Activated CD4-positive, alpha-beta T cell treated with anti-CD3 and anti-CD28 coated beads, Interleukin-10, Interleukin-2, amounts not matched to agents 100 ng/mL and 50 ng/mL, durations not matched to agents 16 hours and 8 hours (primary cell): ENCODE measurements at regions not wholly inside any gene's neighbourhood (a gene's known extent, or its start where the extent isn't known, plus 50 kb on each side); places are given as distances from the start of the nearest gene placed in this dataset.

Experiments
- DNase-seq: peaks from one replicate; pipeline ENCODE4 v3.0.0-alpha.2; 2020

- no peak for DNase-seq
These were observed 133.7 kb upstream of the IFNGR1 start for GRCh38 chr6:137352859-137353258.

DNA sequence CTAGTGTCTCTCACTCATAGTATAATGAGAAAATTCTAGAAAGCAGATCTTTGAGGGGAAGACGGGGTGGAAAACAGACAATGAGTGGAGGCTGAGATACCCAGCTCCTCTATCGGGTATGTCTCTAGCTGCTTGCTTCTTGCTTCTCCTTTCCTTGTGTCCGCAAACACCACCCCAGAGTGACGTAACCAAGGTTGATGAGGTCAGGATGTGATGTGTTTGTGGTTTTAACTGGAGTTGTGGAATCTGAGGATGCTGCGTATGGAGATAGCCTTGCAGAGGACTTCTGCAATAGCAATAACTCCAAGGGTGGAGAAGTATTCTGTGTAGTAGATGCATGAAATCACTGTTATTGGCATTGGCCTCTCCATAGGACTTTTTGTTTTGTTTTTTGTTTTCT is 132.7 kb upstream of the IFNGR1 start:
- no peak for DNase-seq

- no peak for DNase-seq
These were observed 131.7 kb upstream of the IFNGR1 start for GRCh38 chr6:137350857-137351256.

DNA sequence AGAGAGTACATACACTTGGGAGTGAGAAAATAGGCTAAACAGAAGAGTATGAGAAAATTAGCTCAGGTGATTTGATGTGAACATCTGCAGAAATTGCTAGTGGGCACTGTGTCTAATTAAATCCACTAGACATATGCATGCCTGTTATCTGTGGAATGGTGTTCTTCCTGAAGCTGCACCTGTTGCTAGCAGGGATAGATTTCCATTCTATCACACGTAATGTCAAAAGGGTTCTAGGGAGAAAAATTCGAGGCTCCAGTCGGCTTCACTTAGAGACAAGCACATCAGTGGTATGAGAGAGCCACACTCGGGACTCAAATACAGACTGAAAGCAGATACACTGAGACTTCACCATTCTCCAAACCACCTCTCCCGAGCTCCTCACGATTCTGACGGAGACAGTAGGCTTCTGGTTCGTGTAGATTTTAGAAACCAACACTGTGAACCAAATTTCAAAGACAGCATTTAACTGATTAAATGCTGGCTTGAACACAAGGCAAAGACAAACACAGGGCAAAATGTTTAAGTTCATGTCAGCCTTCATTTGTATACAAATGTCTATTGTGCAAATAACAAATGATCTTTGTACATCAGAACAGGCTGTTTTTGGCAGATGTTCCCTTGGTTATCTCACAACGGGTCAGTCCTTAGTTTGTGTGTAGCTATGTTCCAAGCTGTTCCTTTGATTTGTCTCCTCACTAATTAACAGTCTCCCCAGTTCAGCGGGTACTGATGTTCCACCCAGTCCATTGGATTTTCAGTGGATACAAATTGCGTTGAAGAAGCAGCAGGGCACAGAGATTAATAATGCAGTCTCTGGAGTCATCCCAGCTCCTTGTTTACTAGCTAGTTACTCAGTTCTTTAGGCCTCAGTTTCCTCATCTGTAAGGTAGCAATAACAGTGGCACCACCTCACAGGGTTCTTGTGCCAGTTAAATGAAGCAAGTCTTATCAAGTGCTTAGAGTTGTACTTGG is 131.0 kb upstream of the IFNGR1 start:
- no peak for DNase-seq

DNA sequence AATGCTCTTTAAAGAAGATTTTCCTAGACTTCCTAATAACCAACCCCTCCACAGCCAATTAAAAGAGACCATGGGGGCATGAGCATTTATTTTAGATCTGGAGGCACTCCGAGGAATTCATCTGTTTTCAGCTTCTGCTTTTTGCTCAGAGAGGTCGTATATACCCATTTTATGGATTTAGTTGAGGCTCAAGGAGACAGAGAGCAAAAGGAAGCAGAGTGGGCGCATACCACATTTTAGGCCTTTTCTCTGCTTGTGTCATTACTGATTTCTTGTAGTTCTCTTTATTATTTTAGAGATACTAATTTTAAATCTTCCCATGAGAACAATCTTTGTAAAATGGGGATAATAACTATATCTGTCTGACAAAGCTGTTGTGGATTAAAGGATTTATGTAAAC is 129.6 kb upstream of the IFNGR1 start:
- DNase-seq: no peak

DNA sequence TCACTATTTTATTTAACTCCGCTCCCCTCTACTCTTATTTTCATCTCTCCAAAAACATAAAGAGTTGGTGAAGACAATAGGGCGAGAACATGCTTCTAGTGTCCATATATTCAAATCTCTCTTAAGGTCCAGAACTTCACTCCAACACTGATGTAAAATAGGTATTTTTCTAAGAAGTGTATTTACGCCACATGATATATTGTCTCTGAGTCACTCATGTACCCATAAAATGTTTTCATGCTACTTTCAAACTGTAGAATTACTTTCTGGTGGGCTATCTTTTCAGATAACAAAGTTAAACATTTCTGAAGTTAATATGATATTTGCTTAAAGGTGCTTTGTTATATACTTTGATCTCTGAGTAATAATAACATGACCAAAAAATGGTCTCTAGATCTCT is 124.1 kb upstream of the IFNGR1 start:
- no peak for DNase-seq

GRCh38 chr6:137342607-137343190 is 123.5 kb upstream of the IFNGR1 start:
- DNase-seq: peak; percentile 4

DNA sequence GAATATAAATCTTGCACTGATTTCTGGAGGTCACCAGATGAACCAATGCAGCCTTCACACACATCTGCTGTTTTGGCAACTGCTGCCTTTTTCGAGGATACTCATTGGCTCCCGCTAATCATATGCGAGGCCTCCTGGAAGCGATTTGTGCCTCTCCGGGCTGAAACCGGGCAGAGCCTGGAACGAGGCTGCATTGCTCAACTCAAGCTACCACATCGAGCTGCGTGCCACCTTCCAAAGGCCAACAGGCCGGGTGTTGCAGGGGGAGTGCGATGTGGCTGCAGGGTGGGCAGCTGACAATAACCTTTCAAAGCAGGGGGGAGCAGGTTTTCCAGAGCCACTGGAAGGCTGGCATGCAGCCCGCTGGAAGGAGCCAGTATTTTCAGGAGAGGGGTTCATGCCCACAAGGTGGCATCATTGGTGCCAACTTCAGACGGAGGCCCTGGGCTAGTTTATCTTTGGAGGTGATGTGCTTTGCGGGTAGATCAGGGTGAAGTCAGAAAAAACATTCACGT is 122.6 kb upstream of the IFNGR1 start:
- DNase-seq: peak; percentile 65

DNA sequence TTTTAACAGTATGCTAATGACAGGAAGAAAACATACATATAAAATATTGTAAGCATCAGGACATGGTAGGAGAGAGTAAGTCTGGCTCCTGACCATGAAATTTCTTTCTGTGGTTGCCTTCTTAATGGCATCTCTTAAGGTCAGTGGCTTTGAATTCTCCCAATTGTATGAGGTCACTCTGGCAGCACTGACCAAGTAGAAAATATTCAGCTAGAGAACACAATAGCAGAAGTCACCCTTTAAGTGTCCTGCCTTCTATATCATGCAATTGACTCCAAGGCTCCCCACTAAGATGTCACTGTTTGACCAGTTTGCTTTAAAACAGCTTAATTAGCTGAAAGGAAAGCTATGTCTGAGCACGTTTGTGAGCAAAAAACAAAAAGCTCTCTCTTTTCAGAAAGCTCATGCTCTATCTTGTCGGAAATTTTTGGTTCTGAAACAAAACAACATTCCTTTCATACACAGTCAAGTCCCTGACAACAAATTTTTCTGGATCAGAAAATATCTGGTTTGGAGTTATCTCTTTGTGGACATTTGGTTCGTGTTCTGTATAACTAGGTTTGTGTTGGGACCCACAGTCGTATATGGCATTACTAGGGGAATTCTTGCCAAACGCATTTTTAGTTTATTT is 120.9 kb upstream of the IFNGR1 start:
- no peak for DNase-seq

DNA sequence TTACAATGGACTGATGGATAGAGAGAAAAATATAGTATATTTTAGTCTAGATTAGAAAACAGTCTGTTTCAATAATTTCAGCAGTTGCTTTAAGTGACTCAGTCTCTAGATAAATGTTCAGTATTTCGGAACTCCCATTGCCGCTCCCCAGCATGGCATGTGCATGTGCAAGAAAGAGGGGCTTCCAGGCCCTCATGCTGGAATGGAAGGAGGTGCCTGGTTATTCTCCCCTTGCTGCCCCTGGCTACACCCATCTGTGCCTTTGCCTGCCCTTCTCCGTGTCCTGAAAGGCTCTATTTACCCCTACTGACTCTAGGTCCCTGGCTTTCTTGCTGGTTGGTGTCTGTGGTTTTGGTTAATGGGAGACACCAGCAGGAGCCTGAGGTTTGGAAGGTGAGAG is 115.7 kb upstream of the IFNGR1 start:
- DNase-seq: no peak

GRCh38 chr6:137334094-137334493 is 114.9 kb upstream of the IFNGR1 start:
- no peak for DNase-seq

GRCh38 chr6:137332637-137333280 is 113.6 kb upstream of the IFNGR1 start:
- DNase-seq: no peak

GRCh38 chr6:137323860-137324259 is 104.7 kb upstream of the IFNGR1 start:
- DNase-seq: no peak

GRCh38 chr6:137320271-137320670 is 101.1 kb upstream of the IFNGR1 start:
- no peak for DNase-seq

DNA sequence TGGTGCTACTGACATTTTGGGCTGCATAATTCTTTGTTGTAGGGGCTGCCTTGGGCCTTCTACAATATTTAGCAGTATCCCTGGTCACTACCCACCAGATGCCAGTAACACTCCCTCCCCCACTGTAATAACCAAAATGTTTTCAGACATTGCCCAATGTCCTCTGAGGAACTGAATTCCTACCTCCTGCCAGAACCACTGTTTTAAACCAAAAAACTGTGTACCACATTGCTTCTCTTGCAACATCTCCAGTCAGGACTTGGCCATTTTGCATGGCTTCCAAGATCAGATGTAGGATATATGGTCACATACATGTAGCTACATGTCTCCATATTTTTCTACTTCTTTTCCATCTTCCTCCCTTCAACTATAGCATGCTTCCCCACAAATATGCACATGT is 97.4 kb upstream of the IFNGR1 start:
- no peak for DNase-seq

- DNase-seq: no peak
These were observed 95.9 kb upstream of the IFNGR1 start for GRCh38 chr6:137315081-137315480.

GRCh38 chr6:137313928-137314855 is 95.0 kb upstream of the IFNGR1 start:
- DNase-seq: peak; percentile 63

DNA sequence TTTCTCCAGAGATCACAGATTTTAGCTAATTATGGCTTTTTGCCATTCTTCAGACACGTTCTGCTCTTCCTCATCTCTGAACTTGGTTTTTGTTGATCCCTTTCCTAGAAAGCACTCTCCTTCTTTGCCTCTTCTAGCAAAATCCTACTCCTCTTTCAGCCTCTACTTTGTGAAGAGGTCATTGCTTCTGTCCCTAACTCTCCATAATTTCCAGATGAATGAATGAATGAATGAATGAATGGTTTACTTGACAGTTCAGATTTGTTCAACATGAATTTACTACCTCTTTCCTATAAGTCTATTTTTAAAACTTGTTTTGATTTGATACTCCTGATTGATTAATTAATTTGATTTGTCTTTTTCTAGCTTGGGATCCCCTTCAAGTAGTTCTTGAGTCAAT is 94.0 kb upstream of the IFNGR1 start:
- no peak for DNase-seq

DNA sequence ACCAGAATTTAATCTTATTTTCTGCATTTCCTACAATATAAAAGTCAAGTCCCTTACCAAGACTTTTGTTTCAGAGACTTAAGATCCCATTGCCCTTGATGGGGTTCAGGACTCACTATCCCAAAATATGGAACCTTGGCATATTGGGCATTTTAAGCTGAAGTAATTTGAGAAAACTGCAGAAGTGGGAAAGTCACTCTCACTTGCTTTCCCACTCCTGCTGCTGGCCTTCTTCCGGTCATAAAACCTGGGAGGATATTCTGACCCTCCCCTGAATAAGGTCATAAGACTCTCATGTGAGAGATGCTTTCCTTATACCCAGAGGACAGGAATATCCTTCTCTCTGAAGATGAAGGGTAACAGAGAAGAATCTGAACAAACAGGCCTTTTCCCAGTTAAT is 92.8 kb upstream of the IFNGR1 start:
- DNase-seq: no peak

GRCh38 chr6:137309078-137309762 is 90.0 kb upstream of the IFNGR1 start:
- no peak for DNase-seq

DNA sequence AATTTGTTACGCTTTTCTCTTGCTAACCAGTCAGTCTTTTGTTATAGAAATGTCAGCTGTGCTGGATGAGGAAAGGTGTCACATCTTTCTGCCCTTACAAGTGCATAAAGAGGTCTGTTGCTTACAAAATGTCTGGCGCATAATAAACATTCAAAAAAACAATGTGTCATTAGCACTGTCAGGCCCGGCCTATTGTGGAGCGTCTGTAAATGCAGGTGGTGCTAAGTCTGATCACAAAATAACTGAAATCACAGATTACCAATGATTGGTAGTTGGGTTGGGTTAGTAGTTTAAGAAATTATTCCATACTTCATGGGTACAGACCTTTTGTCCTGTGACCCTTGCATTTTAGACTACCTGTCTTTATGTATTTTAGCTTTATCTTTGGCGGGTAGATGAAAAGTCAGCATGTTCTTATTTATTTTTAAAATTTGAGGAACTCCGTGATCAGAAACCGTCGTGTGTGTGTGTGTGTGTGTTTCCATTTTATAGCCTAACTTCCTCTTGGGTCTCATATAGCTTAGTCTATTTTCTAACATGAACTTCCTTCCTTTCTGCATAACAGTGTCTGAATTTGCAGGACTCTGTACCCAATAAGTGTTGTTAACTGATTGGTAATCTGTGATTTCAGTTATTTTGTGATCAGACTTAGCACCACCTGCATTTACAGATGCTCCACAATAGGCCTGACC is 88.1 kb upstream of the IFNGR1 start:
- DNase-seq: no peak
